ENCODE measurements at regions not wholly inside any gene's neighbourhood (a gene's known extent, or its start where the extent isn't known, plus 50 kb on each side); places are given as distances from the start of the nearest gene placed in this dataset.

- no peak for DNase-seq (ENCODE audit: low read depth, low spot score)
Measured at GRCh38 chr1:29975036-29975694, 738.8 kb downstream of the PTPRU start.

GRCh38 chr1:29974316-29974724, 738.0 kb downstream of the PTPRU start:
- DNase-seq (ENCODE audit: low read depth, low spot score) = peak; percentile 94

- no peak for DNase-seq (ENCODE audit: low read depth, low spot score)
Measured at GRCh38 chr1:29973406-29973805, 737.1 kb downstream of the PTPRU start.

- DNase-seq (ENCODE audit: low read depth, low spot score) = no peak
Measured at GRCh38 chr1:29972421-29973053, 736.2 kb downstream of the PTPRU start.

GRCh38 chr1:29971703-29972102, 735.4 kb downstream of the PTPRU start:
- no peak for DNase-seq (ENCODE audit: low read depth, low spot score)

- no peak for DNase-seq (ENCODE audit: low read depth, low spot score)
Measured at GRCh38 chr1:29970747-29971325, 734.5 kb downstream of the PTPRU start.

GRCh38 chr1:29969576-29969975, 733.3 kb downstream of the PTPRU start:
- no peak for DNase-seq (ENCODE audit: low read depth, low spot score)

- DNase-seq (ENCODE audit: low read depth, low spot score) = no peak
Measured at GRCh38 chr1:29967261-29967660, 730.9 kb downstream of the PTPRU start.

GRCh38 chr1:29966526-29967045, 730.3 kb downstream of the PTPRU start:
- DNase-seq (ENCODE audit: low read depth, low spot score) = no peak

- DNase-seq (ENCODE audit: low read depth, low spot score) = no peak
Measured at GRCh38 chr1:29964718-29965533, 728.6 kb downstream of the PTPRU start.

- no peak for DNase-seq (ENCODE audit: low read depth, low spot score)
Measured at GRCh38 chr1:29963946-29964345, 727.6 kb downstream of the PTPRU start.

- no peak for DNase-seq (ENCODE audit: low read depth, low spot score)
Measured at GRCh38 chr1:29962831-29963247, 726.5 kb downstream of the PTPRU start.

- DNase-seq (ENCODE audit: low read depth, low spot score) = no peak
Measured at GRCh38 chr1:29962336-29962735, 726.0 kb downstream of the PTPRU start.

- DNase-seq (ENCODE audit: low read depth, low spot score) = no peak
Measured at GRCh38 chr1:29961293-29962059, 725.2 kb downstream of the PTPRU start.

GRCh38 chr1:29960876-29961275, 724.6 kb downstream of the PTPRU start:
- DNase-seq (ENCODE audit: low read depth, low spot score) = no peak

- DNase-seq (ENCODE audit: low read depth, low spot score) = no peak
Measured at GRCh38 chr1:29960156-29960755, 723.9 kb downstream of the PTPRU start.

GRCh38 chr1:29959356-29959755, 723.0 kb downstream of the PTPRU start:
- no peak for DNase-seq (ENCODE audit: low read depth, low spot score)

GRCh38 chr1:29958271-29958670, 721.9 kb downstream of the PTPRU start:
- no peak for DNase-seq (ENCODE audit: low read depth, low spot score)

GRCh38 chr1:29956349-29957030, 720.2 kb downstream of the PTPRU start:
- no peak for DNase-seq (ENCODE audit: low read depth, low spot score)

- DNase-seq (ENCODE audit: low read depth, low spot score) = no peak
Measured at GRCh38 chr1:29954591-29954990, 718.3 kb downstream of the PTPRU start.

All from iPS DF 19.7 (cell line).